HepG2 (cell line): ENCODE measurements at regions not wholly inside any gene's neighbourhood (a gene's known extent, or its start where the extent isn't known, plus 50 kb on each side); places are given as distances from the start of the nearest gene placed in this dataset.

ENCODE experiments used
- ATAC-seq: fragments of 200-7000 bp; cut with Tn5 transposase; 3 replicates; pipeline ENCODE4 v1.9.1; 2020; ENCODE audit warnings: mild to moderate bottlenecking, moderate library complexity
- BruUV-seq: library from RNA; stranded (reverse); fragments of 400-500 nt; replicated peaks from 2 replicates; lab custom pipeline; 2021; lab: Mats Ljungman, UMichigan
- CTCF ChIA-PET: fragments of 300-600 bp; formaldehyde crosslinking; extraction: SDS; loops from one replicate; lab custom pipeline; 2021; ENCODE audit warnings: low total read pairs, inconsistent platforms, low intra/inter-chr PET ratio; lab: Yijun Ruan, JAX
- POLR2A ChIA-PET: fragments of 350-600 bp; sonication (Branson Sonifier 250); formaldehyde crosslinking; loops from one replicate; lab custom pipeline; 2020; ENCODE audit warnings: antibody characterized with exemption, inconsistent platforms; lab: Yijun Ruan, JAX
- DNase-seq: peaks from one replicate; pipeline ENCODE4 v3.0.0-alpha.2; 2015; ENCODE audit warnings: low spot score
- FAIRE-seq: peaks from 3 replicates; lab custom pipeline; 2011; peaks lifted over from hg19 to GRCh38; lab: Jason Lieb, UNC
- H2AFZ ChIP-seq: one replicate; pipeline ENCODE4 v1.6.1; 2011; ENCODE audit warnings: low read length, inconsistent platforms
- H3K27ac ChIP-seq: fragments of 300-600 bp; 3 replicates; pipeline ENCODE4 v1.8.0; 2011; ENCODE audit warnings: mixed run types, mild to moderate bottlenecking, mixed read lengths, low read length, inconsistent platforms; ENCODE audit not compliant: insufficient read depth; ENCODE audit errors: extremely low read length
- H3K27me3 ChIP-seq, 2 experiments: fragments of 200-600 bp in 1 of 2; 2 replicates in 1 of 2; 3 replicates in 1 of 2; pipeline versions ENCODE4 v1.6.0 to v1.8.0; 2011; ENCODE audit warnings: low read length in 2 of 2, mild to moderate bottlenecking in 2 of 2, moderate library complexity in 2 of 2, inconsistent platforms in 1 of 2; ENCODE audit not compliant: insufficient read depth in 2 of 2, control insufficient read depth in 1 of 2
- H3K36me3 ChIP-seq, 2 experiments: fragments of 200-600 bp in 1 of 2; replicated peaks in 1 of 2; 2 replicates in 1 of 2; 3 replicates in 1 of 2; pipeline versions ENCODE4 v1.5.1 to v1.8.0; 2011; ENCODE audit warnings: low read length in 2 of 2, inconsistent platforms in 1 of 2; ENCODE audit not compliant: insufficient read depth in 2 of 2, control insufficient read depth in 1 of 2
- H3K4me1 ChIP-seq: 2 replicates; pipeline ENCODE4 v1.5.1; 2012; ENCODE audit warnings: low read length, inconsistent platforms; ENCODE audit not compliant: insufficient read depth
- H3K4me2 ChIP-seq: 2 replicates; pipeline ENCODE4 v1.6.0; 2011; ENCODE audit warnings: low read depth, low read length, inconsistent platforms
- H3K4me3 ChIP-seq, 3 experiments: fragments of 200-600 bp in 1 of 3; sonication (generic), shearing (Covaris generic) in 1 of 3; replicated peaks in 1 of 3; 2 replicates each; pipeline ENCODE4 v1.5.1; 2011 to 2016; ENCODE audit warnings: low read length in 3 of 3, inconsistent platforms in 2 of 3, low read depth in 2 of 3, mild to moderate bottlenecking in 2 of 3, control low read depth in 1 of 3, mixed read lengths in 1 of 3; ENCODE audit not compliant: insufficient read depth in 1 of 3
- H3K79me2 ChIP-seq: one replicate; pipeline ENCODE4 v1.6.1; 2011; ENCODE audit warnings: low read length, inconsistent platforms; ENCODE audit not compliant: insufficient read depth
- H3K9ac ChIP-seq: 2 replicates; pipeline ENCODE4 v1.6.0; 2011; ENCODE audit warnings: mild to moderate bottlenecking, low read depth, low read length, inconsistent platforms; ENCODE audit not compliant: insufficient read depth
- H3K9me3 ChIP-seq: 2 replicates; pipeline ENCODE4 v1.5.1; 2012; ENCODE audit warnings: mild to moderate bottlenecking, low read length
- H4K20me1 ChIP-seq: 2 replicates; pipeline ENCODE4 v1.6.0; 2011; ENCODE audit warnings: inconsistent platforms, mild to moderate bottlenecking, low read length, moderate library complexity; ENCODE audit not compliant: insufficient read depth
- ATF7 ChIP-seq, 2 experiments: fragments of 450-650 bp in 1 of 2; sonication (generic) in 1 of 2; formaldehyde crosslinking in 1 of 2; IDR thresholded peaks; 2 replicates each; pipeline versions ENCODE4 v1.4.0 to v1.6.1; 2016 to 2020; ENCODE audit warnings: antibody characterized with exemption in 1 of 2, mild to moderate bottlenecking in 1 of 2, missing genetic modification reagents in 1 of 2
- EZH2 ChIP-seq: conservative IDR thresholded peaks from 2 replicates; pipeline ENCODE4 v1.6.1; 2012; ENCODE audit warnings: mild to moderate bottlenecking, low read depth, low read length, moderate library complexity
- GLI4 ChIP-seq: sonication (generic); formaldehyde crosslinking; IDR thresholded peaks from 2 replicates; pipeline ENCODE4 v1.5.1; 2020; ENCODE audit warnings: missing genetic modification reagents, mild to moderate bottlenecking, moderate library complexity, borderline replicate concordance
- KDM6A ChIP-seq: IDR thresholded peaks from 2 replicates; pipeline ENCODE4 v1.6.1; 2016; ENCODE audit warnings: low read depth
- MAF1 ChIP-seq: sonication (generic); formaldehyde crosslinking; IDR thresholded peaks from 2 replicates; pipeline ENCODE4 v1.5.0; 2020; ENCODE audit warnings: missing genetic modification reagents, borderline replicate concordance
- NFATC3 ChIP-seq: sonication (generic); formaldehyde crosslinking; IDR thresholded peaks from 2 replicates; pipeline ENCODE4 v1.5.1; 2020; ENCODE audit warnings: mild to moderate bottlenecking, missing genetic modification reagents
- POLR2AphosphoS5 ChIP-seq: IDR thresholded peaks from 2 replicates; pipeline ENCODE4 v1.6.1; 2012; ENCODE audit warnings: low read depth, low read length
- PRMT3 ChIP-seq: sonication (generic); formaldehyde crosslinking; IDR thresholded peaks from 2 replicates; pipeline ENCODE4 v1.8.1; 2022; ENCODE audit warnings: low read depth, mild to moderate bottlenecking, moderate library complexity, missing genetic modification reagents, borderline replicate concordance
- RBM22 ChIP-seq: fragments of 200-400 bp; formaldehyde crosslinking; optimal IDR thresholded peaks from 2 replicates; pipeline ENCODE3; 2017; ENCODE audit warnings: mild to moderate bottlenecking, low read length, moderate library complexity
- RXRA ChIP-seq: sonication (generic); formaldehyde crosslinking; IDR thresholded peaks from 2 replicates; pipeline ENCODE4 v1.5.1; 2020; ENCODE audit warnings: missing genetic modification reagents
- SIX4 ChIP-seq: sonication (generic); formaldehyde crosslinking; IDR thresholded peaks from 2 replicates; pipeline ENCODE4 v1.4.0; 2020; ENCODE audit warnings: missing genetic modification reagents
- WIZ ChIP-seq: sonication (generic); formaldehyde crosslinking; IDR thresholded peaks from 2 replicates; pipeline ENCODE4 v1.5.1; 2020; ENCODE audit warnings: mild to moderate bottlenecking, missing genetic modification reagents
- ZBTB38 ChIP-seq: sonication (generic); formaldehyde crosslinking; IDR thresholded peaks from 2 replicates; pipeline ENCODE4 v1.5.1; 2020; ENCODE audit warnings: mild to moderate bottlenecking, missing genetic modification reagents
- ZNF224 ChIP-seq: sonication (generic); formaldehyde crosslinking; IDR thresholded peaks from 2 replicates; pipeline ENCODE4 v1.5.0; 2020; ENCODE audit warnings: mild to moderate bottlenecking, missing genetic modification reagents
- ZNF253 ChIP-seq: sonication (generic); formaldehyde crosslinking; IDR thresholded peaks from 2 replicates; pipeline ENCODE4 v1.8.0; 2022; ENCODE audit warnings: mild to moderate bottlenecking, missing genetic modification reagents, borderline replicate concordance
- ZNF260 ChIP-seq: sonication (generic); formaldehyde crosslinking; IDR thresholded peaks from 2 replicates; pipeline ENCODE4 v1.4.0; 2020; ENCODE audit warnings: missing genetic modification reagents, low read depth, mild to moderate bottlenecking, borderline replicate concordance
- ZNF570 ChIP-seq: sonication (generic); formaldehyde crosslinking; IDR thresholded peaks from 2 replicates; pipeline ENCODE4 v1.4.0; 2020; ENCODE audit warnings: mild to moderate bottlenecking, missing genetic modification reagents, borderline replicate concordance
- ZNF7 ChIP-seq: IDR thresholded peaks from 2 replicates; pipeline ENCODE4 v1.6.1; 2016; ENCODE audit warnings: missing biosample characterization, missing genetic modification reagents
- WGBS: methylation state at CpG from one replicate; pipeline ENCODE4 v1.1.6; 2017; ENCODE audit warnings: low lambda C conversion rate; 5-methylcytosine and 5-hydroxymethylcytosine counted together
- in situ Hi-C: cut with HindIII; loops from 2 replicates; pipeline ENCODE4 v1.10.0; 2017; ENCODE audit warnings: low pct_unique_long_range_greater_than_20kb; ENCODE audit not compliant: extremely low pct_ligation_motif_present
- intact Hi-C: fragments of 100-400 bp; cut with micrococcal nuclease; formaldehyde crosslinking; loops from one replicate; pipeline ENCODE4 v1.10.0; 2022; ENCODE audit not compliant: unreplicated experiment
- TF ChIP-seq, protein P1 (sequence below): sonication (generic); formaldehyde crosslinking; IDR thresholded peaks from 2 replicates; pipeline ENCODE4 v1.4.0; 2020; ENCODE audit warnings: low read depth, mild to moderate bottlenecking, missing genetic modification reagents
- TF ChIP-seq, protein P2 (sequence below): sonication (generic); formaldehyde crosslinking; IDR thresholded peaks from 2 replicates; pipeline ENCODE4 v1.9.0; 2021; ENCODE audit warnings: missing genetic modification reagents, borderline replicate concordance
- TF ChIP-seq, protein P3 (sequence below): sonication (generic); formaldehyde crosslinking; IDR thresholded peaks from 2 replicates; pipeline ENCODE4; 2020; ENCODE audit warnings: missing genetic modification reagents, mild to moderate bottlenecking, borderline replicate concordance

DNA sequence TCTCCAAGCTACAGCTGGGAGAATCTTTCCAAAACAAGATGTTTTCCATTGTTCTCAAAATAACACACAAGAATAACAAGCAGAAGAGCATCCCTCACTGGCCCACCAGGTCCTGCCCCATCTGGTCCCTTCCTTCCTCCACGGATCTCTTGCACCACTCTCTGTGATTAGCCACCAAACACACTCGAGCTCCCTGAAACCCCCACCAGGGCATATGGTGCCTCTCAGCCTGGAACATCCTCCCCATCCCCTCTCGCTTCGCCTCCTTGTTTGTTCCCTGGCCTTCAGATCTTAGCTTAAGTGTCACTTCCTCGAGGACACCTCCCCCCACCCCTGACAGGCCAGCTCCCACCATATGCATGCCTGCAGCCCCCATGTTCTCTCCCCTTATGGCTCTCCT is 496.6 kb upstream of the PROK2 start (continued):
- TF ChIP-seq POLR2AphosphoS5 (no peak), EZH2 (no peak), ZNF260 (CRISPR knock-in tag) (no peak), PRMT3 (CRISPR knock-in tag) (no peak), ZBTB38 (CRISPR knock-in tag) (no peak), ZNF570 (no peak), RXRA (no peak), KDM6A (no peak), NFATC3 (CRISPR knock-in tag) (no peak)
- TF ChIP-seq, protein P1, sequence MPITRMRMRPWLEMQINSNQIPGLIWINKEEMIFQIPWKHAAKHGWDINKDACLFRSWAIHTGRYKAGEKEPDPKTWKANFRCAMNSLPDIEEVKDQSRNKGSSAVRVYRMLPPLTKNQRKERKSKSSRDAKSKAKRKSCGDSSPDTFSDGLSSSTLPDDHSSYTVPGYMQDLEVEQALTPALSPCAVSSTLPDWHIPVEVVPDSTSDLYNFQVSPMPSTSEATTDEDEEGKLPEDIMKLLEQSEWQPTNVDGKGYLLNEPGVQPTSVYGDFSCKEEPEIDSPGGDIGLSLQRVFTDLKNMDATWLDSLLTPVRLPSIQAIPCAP (CRISPR knock-in tag): no peak

DNA sequence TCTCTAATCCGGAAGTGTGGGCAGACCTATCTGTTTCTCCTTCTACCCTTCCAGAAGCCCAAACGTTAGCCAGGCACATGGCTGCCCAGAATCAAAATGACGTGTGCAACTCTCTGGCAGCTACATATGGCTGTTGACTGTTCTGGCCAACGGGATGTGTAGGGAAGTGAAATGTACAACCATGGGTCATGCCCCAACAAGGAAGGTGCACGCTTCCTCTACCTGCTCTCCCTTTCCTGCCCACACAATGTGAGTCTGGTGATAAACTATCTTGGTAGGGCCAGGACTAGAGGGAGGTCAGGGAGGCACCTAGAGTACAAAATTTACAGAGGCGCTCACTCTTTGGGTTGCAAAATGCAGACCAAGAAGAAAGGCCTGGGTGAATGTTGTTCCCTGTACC is 495.9 kb upstream of the PROK2 start:
- DNase-seq: no peak
- no peaks in the 10 kb centered on the region for H3K79me2 ChIP-seq
- TF ChIP-seq ATF7 (IDR thresholded peaks at IDR 0.05) (no peak), ATF7 (CRISPR knock-in tag; IDR thresholded peaks at IDR 0.05) (no peak), ZNF253 (no peak), ZNF7 (CRISPR knock-in tag) (no peak), SIX4 (no peak), MAF1 (no peak), WIZ (CRISPR knock-in tag) (no peak), RBM22 (no peak), GLI4 (CRISPR knock-in tag) (no peak), ZNF224 (CRISPR knock-in tag) (no peak)
- TF ChIP-seq, protein P2, sequence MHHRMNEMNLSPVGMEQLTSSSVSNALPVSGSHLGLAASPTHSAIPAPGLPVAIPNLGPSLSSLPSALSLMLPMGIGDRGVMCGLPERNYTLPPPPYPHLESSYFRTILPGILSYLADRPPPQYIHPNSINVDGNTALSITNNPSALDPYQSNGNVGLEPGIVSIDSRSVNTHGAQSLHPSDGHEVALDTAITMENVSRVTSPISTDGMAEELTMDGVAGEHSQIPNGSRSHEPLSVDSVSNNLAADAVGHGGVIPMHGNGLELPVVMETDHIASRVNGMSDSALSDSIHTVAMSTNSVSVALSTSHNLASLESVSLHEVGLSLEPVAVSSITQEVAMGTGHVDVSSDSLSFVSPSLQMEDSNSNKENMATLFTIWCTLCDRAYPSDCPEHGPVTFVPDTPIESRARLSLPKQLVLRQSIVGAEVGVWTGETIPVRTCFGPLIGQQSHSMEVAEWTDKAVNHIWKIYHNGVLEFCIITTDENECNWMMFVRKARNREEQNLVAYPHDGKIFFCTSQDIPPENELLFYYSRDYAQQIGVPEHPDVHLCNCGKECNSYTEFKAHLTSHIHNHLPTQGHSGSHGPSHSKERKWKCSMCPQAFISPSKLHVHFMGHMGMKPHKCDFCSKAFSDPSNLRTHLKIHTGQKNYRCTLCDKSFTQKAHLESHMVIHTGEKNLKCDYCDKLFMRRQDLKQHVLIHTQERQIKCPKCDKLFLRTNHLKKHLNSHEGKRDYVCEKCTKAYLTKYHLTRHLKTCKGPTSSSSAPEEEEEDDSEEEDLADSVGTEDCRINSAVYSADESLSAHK (CRISPR knock-in tag): no peak
- TF ChIP-seq, protein P3, sequence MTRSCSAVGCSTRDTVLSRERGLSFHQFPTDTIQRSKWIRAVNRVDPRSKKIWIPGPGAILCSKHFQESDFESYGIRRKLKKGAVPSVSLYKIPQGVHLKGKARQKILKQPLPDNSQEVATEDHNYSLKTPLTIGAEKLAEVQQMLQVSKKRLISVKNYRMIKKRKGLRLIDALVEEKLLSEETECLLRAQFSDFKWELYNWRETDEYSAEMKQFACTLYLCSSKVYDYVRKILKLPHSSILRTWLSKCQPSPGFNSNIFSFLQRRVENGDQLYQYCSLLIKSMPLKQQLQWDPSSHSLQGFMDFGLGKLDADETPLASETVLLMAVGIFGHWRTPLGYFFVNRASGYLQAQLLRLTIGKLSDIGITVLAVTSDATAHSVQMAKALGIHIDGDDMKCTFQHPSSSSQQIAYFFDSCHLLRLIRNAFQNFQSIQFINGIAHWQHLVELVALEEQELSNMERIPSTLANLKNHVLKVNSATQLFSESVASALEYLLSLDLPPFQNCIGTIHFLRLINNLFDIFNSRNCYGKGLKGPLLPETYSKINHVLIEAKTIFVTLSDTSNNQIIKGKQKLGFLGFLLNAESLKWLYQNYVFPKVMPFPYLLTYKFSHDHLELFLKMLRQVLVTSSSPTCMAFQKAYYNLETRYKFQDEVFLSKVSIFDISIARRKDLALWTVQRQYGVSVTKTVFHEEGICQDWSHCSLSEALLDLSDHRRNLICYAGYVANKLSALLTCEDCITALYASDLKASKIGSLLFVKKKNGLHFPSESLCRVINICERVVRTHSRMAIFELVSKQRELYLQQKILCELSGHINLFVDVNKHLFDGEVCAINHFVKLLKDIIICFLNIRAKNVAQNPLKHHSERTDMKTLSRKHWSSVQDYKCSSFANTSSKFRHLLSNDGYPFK (CRISPR knock-in tag): no peak
- TF ChIP-seq, all 625 proteins: peak for 0
- BruUV-seq: no TSS peak
- no peak for ATAC-seq
- Histone ChIP-seq H3K4me1 (no peaks in the 10 kb centered on the region), H3K27ac (no peak overlapping the region), H4K20me1 (no peaks in the 10 kb centered on the region), H3K4me2 (no peak overlapping the region), H3K9me3 (no peaks in the 10 kb centered on the region), H3K27me3 (peaks cover under 1 to 2% of the 10 kb centered on the region in 2 experiments; a peak in 3 of 5 replicates), H3K4me3 (no peak overlapping the region), H2AFZ (no peak overlapping the region), H3K9ac (no peak overlapping the region), H3K36me3 (no peaks in the 10 kb centered on the region)
- ChIA-PET POLR2A (no interaction called here), CTCF (no interaction called here)
- in situ Hi-C loops: no loop called here
- 25% methylated on average over 6 of the region's 6 CpGs for WGBS
- FAIRE-seq: no peak
- intact Hi-C loops: no loop called here
